Tibial nerve (tissue), 4 donors: ENCODE measurements at regions not wholly inside any gene's neighbourhood (a gene's known extent, or its start where the extent isn't known, plus 50 kb on each side); places are given as distances from the start of the nearest gene placed in this dataset.

Experiments
- DNase-seq, 2 donors: peaks; one replicate each; pipeline ENCODE4 v3.0.0-alpha.2; 2019; ENCODE audit warnings: low spot score in 2 of 2
- H3K27ac ChIP-seq, 4 donors: fragments of 200-600 bp; sonication (generic) in 3 of 4; one replicate each; pipeline ENCODE4 v1.5.1; 2017 to 2019; ENCODE audit warnings: mild to moderate bottlenecking in 1 of 4
- H3K27me3 ChIP-seq, 2 donors: fragments of 200-600 bp; sonication (generic) in 1 of 2; one replicate each; pipeline versions ENCODE4 v1.5.1 to v1.6.0; 2017 to 2019
- H3K36me3 ChIP-seq, 3 donors: fragments of 200-600 bp; sonication (generic); one replicate each; pipeline ENCODE4 v1.5.1; 2018 to 2019
- H3K4me1 ChIP-seq, 4 donors: fragments of 200-600 bp; sonication (generic) in 3 of 4; one replicate each; pipeline ENCODE4 v1.5.1; 2017 to 2019
- H3K4me3 ChIP-seq, 4 donors: fragments of 200-600 bp; sonication (generic) in 3 of 4; one replicate each; pipeline ENCODE4 v1.5.1; 2017 to 2019; ENCODE audit warnings: mild to moderate bottlenecking in 1 of 4, moderate library complexity in 1 of 4
- H3K9me3 ChIP-seq, 4 donors: fragments of 200-600 bp; sonication (generic) in 3 of 4; one replicate each; pipeline ENCODE4 v1.5.1; 2017 to 2019
- EP300 ChIP-seq, 2 donors: sonication (generic); formaldehyde crosslinking; IDR thresholded peaks; one replicate each; pipeline ENCODE4 v1.6.1; 2017; ENCODE audit warnings: antibody characterized with exemption in 2 of 2, mild to moderate bottlenecking in 1 of 2
- POLR2A ChIP-seq, 2 donors: fragments of 450-650 bp; IDR thresholded peaks; one replicate each; pipeline ENCODE4 v1.6.1; 2017; ENCODE audit warnings: antibody characterized with exemption in 2 of 2, mild to moderate bottlenecking in 2 of 2, moderate library complexity in 2 of 2
- WGBS, 2 donors: methylation state at CpG; one replicate each; pipeline ENCODE4 v1.1.5; 2018; 5-methylcytosine and 5-hydroxymethylcytosine counted together
- TF ChIP-seq, protein P1 (sequence below), 5 experiments: fragments of 200-600 bp in 3 of 5; fragments of 450-650 bp in 2 of 5; sonication (generic) in 3 of 5; IDR thresholded peaks; one replicate each; pipeline ENCODE4 v1.5.1; 2016 to 2019; ENCODE audit warnings: antibody characterized with exemption in 5 of 5, mild to moderate bottlenecking in 3 of 5, moderate library complexity in 2 of 5

- Histone ChIP-seq H3K4me1 (no peaks in the 10 kb centered on the region), H3K36me3 (no peaks in the 10 kb centered on the region), H3K27ac (no peak overlapping the region), H3K4me3 (no peak overlapping the region), H3K27me3 (no peaks in the 10 kb centered on the region), H3K9me3 (no peaks in the 10 kb centered on the region)
- DNase-seq: no peak
- TF ChIP-seq EP300 (IDR thresholded peaks at IDR 0.05) (no peak), POLR2A (IDR thresholded peaks at IDR 0.05) (no peak)
- TF ChIP-seq, protein P1, sequence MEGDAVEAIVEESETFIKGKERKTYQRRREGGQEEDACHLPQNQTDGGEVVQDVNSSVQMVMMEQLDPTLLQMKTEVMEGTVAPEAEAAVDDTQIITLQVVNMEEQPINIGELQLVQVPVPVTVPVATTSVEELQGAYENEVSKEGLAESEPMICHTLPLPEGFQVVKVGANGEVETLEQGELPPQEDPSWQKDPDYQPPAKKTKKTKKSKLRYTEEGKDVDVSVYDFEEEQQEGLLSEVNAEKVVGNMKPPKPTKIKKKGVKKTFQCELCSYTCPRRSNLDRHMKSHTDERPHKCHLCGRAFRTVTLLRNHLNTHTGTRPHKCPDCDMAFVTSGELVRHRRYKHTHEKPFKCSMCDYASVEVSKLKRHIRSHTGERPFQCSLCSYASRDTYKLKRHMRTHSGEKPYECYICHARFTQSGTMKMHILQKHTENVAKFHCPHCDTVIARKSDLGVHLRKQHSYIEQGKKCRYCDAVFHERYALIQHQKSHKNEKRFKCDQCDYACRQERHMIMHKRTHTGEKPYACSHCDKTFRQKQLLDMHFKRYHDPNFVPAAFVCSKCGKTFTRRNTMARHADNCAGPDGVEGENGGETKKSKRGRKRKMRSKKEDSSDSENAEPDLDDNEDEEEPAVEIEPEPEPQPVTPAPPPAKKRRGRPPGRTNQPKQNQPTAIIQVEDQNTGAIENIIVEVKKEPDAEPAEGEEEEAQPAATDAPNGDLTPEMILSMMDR (IDR thresholded peaks at IDR 0.05): no peak
- WGBS, 2 donors: 94 to 98% methylated on average over 5 of the region's 5 CpGs
Measured at GRCh38 chr13:50644081-50644871, 199.2 kb downstream of the DLEU7 start.

DNA sequence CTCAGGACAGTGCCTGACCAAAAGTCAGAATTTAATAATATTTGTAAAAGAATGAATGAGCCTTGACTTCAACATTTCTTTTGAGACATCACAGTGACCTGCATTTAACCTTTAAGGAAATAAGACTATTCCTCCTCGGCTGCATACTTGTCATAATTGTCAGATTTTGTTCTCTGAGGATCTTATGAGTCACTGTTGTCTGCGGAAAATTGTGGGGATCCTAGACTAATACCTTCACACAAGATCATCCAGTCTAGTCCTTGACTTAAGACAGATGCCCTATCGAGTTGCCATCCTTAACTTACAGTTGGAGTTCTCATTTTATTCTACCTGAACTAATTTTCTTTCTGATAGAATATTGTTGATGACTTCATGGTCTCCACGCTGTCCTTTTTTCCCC, 198.4 kb downstream of the DLEU7 start:
- H3K36me3 ChIP-seq: no peaks in the 10 kb centered on the region
- H3K9me3 ChIP-seq: no peaks in the 10 kb centered on the region
- DNase-seq: no peak
- no peak overlapping the region for H3K4me3 ChIP-seq
- H3K27ac ChIP-seq: no peak overlapping the region
- TF ChIP-seq EP300 (IDR thresholded peaks at IDR 0.05): no peak
- TF ChIP-seq POLR2A (IDR thresholded peaks at IDR 0.05): no peak
- TF ChIP-seq, protein P1 (IDR thresholded peaks at IDR 0.05): no peak
- no peaks in the 10 kb centered on the region for H3K27me3 ChIP-seq
- no peaks in the 10 kb centered on the region for H3K4me1 ChIP-seq
- WGBS, 2 donors: 83 to 87% methylated on average over 4 of the region's 4 CpGs

DNA sequence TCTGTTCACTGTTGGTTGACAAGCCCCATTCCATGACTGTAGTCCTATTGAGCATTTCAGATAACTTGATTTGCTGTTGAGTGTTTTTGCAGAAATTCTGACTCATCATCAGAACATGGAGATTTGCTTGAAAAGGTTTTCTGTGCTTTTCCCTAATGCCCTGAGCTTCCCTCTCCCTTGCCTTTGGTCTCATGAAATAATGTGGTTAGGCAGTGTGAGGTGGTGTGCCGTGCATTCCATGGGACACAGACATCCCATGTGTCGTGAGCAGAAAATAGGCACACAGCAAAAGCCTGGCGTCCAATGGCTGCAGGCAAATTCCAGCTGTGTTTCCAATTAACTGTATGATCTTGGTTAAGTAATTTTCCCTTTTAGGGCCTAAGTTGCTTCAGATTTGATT, 197.4 kb downstream of the DLEU7 start:
- no peak for DNase-seq
- WGBS, 2 donors: 82 to 97% methylated on average over 3 of the region's 3 CpGs
- TF ChIP-seq POLR2A (IDR thresholded peaks at IDR 0.05) (no peak), EP300 (IDR thresholded peaks at IDR 0.05) (no peak)
- TF ChIP-seq, protein P1 (IDR thresholded peaks at IDR 0.05): no peak
- Histone ChIP-seq H3K4me1 (peaks cover 0 to 8% (median 0%) of the 10 kb centered on the region in 4 donors), H3K4me3 (no peak overlapping the region), H3K27ac (no peak overlapping the region), H3K27me3 (no peaks in the 10 kb centered on the region), H3K36me3 (no peaks in the 10 kb centered on the region), H3K9me3 (no peaks in the 10 kb centered on the region)

DNA sequence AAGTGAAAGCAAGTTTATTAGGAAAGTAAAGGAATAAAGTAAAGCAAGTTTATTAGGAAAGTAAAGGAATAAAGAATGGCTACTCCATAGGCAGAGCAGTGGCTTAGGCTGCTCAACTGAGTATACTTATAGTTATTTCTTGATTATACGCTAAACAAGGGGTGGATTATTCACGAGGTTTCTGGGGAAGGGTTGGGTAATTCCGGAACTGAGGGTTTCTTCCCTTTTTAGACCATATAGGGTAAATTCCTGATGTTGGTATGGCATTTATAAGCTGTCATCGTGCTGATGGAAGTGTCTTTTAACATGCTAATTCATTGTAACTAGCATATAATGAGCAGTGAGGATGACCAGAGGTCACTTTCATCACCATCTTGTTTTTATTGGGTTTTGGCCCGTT, 194.3 kb downstream of the DLEU7 start:
- Histone ChIP-seq H3K9me3 (no peaks in the 10 kb centered on the region), H3K4me3 (no peak overlapping the region), H3K4me1 (peaks cover 0 to 11% (median 0%) of the 10 kb centered on the region in 4 donors), H3K27me3 (no peaks in the 10 kb centered on the region), H3K36me3 (no peaks in the 10 kb centered on the region), H3K27ac (no peak overlapping the region)
- WGBS, 2 donors: 67 to 76% methylated on average over 5 of the region's 5 CpGs
- no peak for DNase-seq
- TF ChIP-seq EP300 (IDR thresholded peaks at IDR 0.05) (no peak), POLR2A (IDR thresholded peaks at IDR 0.05) (no peak)
- TF ChIP-seq, protein P1 (IDR thresholded peaks at IDR 0.05): no peak

DNA sequence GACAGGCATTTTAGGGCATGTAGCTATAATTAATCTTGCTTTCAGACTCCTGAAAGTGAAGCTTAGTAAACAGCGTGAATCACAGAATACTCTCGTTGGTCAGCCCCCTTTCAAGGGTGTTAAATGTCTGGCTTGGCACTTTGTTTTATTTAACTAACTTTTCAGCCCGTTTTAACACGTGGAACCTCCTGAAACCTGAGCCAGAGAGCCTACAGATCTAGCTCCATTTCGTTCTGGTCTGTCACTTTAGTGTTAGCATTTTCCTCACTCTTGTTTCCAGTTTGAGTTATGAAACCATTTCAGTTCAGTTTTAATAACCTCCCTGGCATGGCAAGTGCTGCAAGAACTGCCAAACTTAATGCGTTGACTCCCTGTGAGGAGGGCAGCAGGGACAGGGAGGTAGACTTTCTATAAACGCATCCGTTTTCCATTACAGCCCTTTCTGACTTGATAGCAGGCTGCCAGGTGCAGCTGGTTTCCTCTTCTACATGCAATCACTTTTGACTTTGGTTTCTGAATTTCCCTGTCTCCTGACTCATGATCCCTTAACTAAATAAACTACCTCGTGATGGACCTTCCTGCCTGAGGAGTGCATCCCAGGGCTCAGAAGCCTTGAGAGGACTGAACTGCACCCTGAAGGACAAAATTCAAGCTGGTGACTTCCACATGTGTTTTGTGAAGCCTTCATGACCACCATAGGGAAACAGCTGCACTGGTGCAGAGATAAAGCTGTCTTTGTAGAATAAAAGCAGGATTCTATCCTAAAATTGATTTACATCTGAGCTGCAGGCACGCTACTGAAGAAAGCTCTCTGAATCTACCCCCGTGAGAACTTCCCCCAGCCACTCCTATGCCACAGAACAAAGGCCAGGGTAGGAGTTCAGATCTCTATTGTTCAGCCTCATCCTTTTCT, 192.6 kb downstream of the DLEU7 start:
- H3K27ac ChIP-seq: no peak overlapping the region
- TF ChIP-seq, protein P1 (IDR thresholded peaks at IDR 0.05): no peak
- TF ChIP-seq POLR2A (IDR thresholded peaks at IDR 0.05) (no peak), EP300 (IDR thresholded peaks at IDR 0.05) (no peak)

More for the DNA sequence above, 192.6 kb downstream of the DLEU7 start:
- 58 to 60% methylated on average over 11 of the region's 11 CpGs for WGBS, 2 donors
- Histone ChIP-seq H3K36me3 (no peaks in the 10 kb centered on the region), H3K27me3 (no peaks in the 10 kb centered on the region), H3K9me3 (no peaks in the 10 kb centered on the region), H3K4me1 (peaks cover 0 to 11% (median 0%) of the 10 kb centered on the region in 4 donors), H3K4me3 (no peak overlapping the region)
- no peak for DNase-seq
